ENCODE measurements at regions not wholly inside any gene's neighbourhood (a gene's known extent, or its start where the extent isn't known, plus 50 kb on each side); places are given as distances from the start of the nearest gene placed in this dataset.

GRCh38 chr22:49140911-49141665, 686.6 kb downstream of the BRD1 start:
- in situ Hi-C loops (cut with MboI; ENCODE audit: low sequenced_read_pairs): no loop called here

GRCh38 chr22:49139492-49140151, 688.1 kb downstream of the BRD1 start:
- in situ Hi-C loops (cut with MboI; ENCODE audit: low sequenced_read_pairs): no loop called here

DNA sequence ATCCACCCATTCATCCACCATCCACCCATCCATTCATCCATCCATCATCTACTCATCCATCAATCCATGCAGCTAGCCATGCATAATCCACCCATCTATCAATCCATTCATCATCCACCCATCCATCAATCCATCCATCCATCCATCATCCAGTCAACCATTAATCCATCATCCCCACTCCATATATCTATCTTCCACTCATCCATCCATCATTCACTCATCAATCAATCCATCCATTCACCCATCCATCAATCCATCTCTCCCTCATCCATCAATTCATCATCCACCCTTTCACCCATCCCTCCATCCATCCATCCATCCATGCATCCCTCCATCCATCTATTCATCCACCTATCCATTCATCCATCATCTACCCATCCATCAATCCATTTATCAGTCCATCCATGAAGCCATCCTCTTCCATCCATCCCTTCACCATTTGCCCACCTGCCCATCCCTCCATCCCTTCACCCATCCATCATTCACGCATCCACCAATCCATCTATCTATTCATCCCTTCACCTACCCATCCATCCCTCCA, 689.4 kb downstream of the BRD1 start:
- in situ Hi-C loops (cut with MboI; ENCODE audit: low sequenced_read_pairs): no loop called here

GRCh38 chr22:49137206-49137840, 690.4 kb downstream of the BRD1 start:
- in situ Hi-C loops (cut with MboI; ENCODE audit: low sequenced_read_pairs): no loop called here

GRCh38 chr22:49136816-49137180, 690.9 kb downstream of the BRD1 start:
- in situ Hi-C loops (cut with MboI; ENCODE audit: low sequenced_read_pairs): no loop called here

GRCh38 chr22:49136041-49136815, 691.4 kb downstream of the BRD1 start:
- in situ Hi-C loops (cut with MboI; ENCODE audit: low sequenced_read_pairs): no loop called here

GRCh38 chr22:49134076-49134475, 693.6 kb downstream of the BRD1 start:
- in situ Hi-C loops (cut with MboI; ENCODE audit: low sequenced_read_pairs): no loop called here

- in situ Hi-C loops (cut with MboI; ENCODE audit: low sequenced_read_pairs): no loop called here
Measured at GRCh38 chr22:49133541-49133940, 694.1 kb downstream of the BRD1 start.

DNA sequence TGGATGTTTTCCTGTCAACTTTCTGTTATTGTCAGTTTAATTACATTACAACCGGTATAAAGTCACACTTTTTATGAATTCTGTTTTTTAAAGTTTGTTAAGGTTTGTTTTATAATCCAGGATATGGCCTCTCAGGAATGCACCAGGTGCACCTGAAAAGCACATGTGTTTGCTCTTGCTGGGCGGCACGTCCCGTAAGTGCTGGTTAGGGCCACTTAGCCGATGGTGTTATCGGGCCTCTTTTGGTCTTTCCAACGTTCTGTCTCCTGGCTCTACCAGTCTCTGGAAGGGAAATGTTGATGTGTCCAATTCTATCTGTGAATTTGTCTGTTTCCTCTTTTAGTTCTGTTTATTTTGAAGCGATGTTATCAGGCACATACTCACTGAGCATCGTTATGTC, 695.7 kb downstream of the BRD1 start:
- in situ Hi-C loops (cut with MboI; ENCODE audit: low sequenced_read_pairs): no loop called here

- in situ Hi-C loops (cut with MboI; ENCODE audit: low sequenced_read_pairs): no loop called here
Measured at GRCh38 chr22:49129736-49130135, 697.9 kb downstream of the BRD1 start.

DNA sequence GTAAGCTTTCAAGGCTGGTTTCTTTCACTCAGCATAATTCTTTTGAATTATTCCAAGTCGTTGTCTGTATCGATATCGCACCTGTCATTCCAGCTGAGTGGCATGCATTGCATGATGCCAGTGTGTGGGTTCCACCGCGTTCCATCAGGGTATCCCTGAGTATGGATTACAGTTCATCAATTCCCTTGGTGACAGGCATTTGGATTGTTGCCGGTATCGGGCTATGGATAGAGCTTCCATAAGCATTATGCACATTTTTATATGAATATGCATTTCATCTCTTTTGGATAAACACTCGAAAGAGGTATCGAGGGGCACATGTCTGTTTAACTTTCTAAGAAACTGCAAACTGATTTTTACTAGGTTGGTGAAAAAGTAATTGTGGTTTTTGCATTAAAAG, 698.8 kb downstream of the BRD1 start:
- in situ Hi-C loops (cut with MboI; ENCODE audit: low sequenced_read_pairs): no loop called here

DNA sequence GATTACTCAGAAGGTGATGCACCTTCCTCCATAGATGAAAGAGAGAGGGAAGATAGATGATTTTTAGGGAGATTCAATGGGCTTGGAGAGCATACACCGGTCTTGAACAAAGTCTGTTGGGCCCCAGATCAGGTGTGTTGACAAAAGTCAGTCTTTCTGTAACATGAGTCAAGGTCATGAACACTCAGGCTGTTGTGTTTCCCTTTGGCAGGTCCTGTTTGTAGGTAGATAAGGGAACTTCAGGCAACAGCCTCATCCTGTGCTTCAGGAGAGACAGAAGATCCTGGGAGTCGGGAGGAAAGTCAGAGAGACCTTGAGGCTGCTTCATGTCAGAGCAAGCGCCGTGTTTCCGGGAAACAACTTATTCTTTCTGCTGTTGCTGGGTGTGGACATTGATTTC, 703.1 kb downstream of the BRD1 start:
- in situ Hi-C loops (cut with MboI; ENCODE audit: low sequenced_read_pairs): no loop called here

- in situ Hi-C loops (cut with MboI; ENCODE audit: low sequenced_read_pairs): no loop called here
Measured at GRCh38 chr22:49123621-49124192, 704.0 kb downstream of the BRD1 start.

DNA sequence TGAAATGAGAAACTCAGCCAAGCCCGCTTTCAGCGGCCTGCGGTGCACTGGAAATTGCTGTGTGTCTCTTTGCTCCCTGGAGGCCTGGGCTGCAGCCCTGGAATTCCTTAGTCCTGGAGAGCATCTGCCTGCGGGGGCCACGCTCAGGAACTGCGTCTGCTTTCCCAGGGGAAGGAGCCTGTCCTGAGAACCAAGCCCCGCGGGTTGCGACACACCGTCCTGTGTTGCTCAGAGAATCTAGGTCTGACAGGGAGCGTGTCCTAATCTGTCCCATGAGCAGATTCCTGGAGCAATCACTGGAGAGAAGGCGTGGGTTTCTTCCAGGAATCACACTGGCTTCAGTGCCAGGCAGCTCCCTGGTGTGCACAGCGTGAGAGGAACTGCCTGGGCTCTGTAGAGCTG, 708.1 kb downstream of the BRD1 start:
- in situ Hi-C loops (cut with MboI; ENCODE audit: low sequenced_read_pairs): no loop called here

- in situ Hi-C loops (cut with MboI; ENCODE audit: low sequenced_read_pairs): no loop called here
Measured at GRCh38 chr22:49118065-49118464, 709.6 kb downstream of the BRD1 start.

DNA sequence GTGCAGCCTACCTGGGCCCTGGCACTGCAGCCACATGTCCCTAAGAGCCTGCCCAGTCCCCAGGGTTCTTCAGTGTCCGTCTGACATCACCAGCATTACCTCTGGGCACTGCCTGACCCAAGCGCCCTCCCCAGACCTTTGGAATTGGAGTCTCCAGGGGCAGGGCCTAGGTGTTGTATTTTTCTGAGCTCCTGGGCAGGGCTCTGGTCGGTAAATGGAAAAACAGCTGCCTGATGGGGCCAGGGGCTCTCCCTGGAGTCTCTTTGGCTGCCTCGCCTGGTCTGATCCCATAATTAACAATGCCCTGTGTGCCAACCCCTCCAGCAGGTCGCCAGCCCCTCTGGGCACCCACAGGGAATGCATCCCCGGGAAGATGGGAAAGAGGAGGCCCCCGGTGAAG, 710.2 kb downstream of the BRD1 start:
- in situ Hi-C loops (cut with MboI; ENCODE audit: low sequenced_read_pairs): no loop called here

DNA sequence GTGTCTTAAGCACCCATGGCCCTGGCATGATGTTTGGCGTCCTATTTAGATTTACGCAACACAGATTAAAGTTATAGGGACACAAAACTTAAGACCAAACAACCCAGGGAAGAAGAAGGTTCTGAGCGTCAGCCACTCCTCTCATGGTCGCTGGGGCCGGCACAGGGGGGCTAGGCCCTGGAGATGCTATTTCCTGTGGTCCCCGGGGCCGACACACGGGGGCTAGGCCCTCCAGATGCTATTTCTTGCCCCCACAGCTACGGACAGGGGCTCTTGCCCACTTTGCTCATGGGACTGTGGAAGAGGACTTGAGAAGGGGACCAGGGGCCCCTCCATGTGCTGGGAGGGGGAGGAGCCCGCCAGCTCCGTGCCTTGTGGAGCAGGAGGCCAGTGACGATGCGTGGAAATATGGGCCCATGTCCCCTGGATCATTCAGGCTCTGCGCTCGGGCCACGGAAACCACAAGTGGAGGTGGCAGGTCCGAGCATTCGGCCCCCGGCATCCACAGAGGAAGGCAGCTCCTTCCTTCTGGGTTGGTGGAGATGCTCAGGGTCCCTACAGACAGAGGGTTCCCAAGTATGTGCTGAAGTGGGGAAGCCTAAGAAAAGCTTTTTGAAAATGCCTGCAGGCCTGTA, 711.1 kb downstream of the BRD1 start:
- in situ Hi-C loops (cut with MboI; ENCODE audit: low sequenced_read_pairs): no loop called here

DNA sequence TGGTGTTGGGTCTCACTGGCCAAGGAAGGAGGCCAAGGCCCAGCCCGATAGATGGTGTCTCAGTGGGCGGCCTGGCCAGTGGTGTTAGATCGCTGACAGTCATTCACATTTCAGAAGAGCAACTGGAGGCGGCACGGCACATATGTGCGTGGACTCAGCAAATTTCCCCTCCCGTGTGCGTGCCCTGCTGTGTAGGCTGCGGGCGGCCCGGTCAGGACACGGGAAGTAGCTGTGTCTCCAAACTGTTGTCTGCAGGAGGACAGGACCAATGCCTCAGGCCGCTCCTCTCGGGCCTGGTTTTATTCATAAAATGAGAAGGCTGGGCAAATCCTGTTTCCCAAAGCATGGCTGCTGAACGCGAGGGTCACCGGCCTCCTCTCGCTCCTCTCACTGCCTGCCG, 711.7 kb downstream of the BRD1 start:
- in situ Hi-C loops (cut with MboI; ENCODE audit: low sequenced_read_pairs): no loop called here

DNA sequence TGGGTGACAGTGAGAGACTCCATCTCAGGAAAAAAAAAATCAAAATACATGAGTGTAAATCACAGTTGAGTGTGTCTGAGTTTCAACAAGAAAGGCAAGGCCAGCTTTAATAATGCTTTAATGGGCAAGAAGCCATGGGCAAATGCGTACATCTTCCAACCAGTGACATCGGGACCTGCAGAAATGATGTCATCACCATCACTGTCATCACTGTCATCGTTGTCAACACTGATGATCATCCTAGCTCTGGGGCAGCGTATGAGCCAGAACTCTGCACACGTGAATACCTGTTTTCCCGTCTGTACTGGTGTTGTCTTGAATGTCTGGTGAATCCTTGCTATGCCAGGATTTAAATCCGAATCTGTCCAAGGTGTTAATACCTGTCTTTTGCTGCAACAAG, 712.5 kb downstream of the BRD1 start:
- in situ Hi-C loops (cut with MboI; ENCODE audit: low sequenced_read_pairs): no loop called here

DNA sequence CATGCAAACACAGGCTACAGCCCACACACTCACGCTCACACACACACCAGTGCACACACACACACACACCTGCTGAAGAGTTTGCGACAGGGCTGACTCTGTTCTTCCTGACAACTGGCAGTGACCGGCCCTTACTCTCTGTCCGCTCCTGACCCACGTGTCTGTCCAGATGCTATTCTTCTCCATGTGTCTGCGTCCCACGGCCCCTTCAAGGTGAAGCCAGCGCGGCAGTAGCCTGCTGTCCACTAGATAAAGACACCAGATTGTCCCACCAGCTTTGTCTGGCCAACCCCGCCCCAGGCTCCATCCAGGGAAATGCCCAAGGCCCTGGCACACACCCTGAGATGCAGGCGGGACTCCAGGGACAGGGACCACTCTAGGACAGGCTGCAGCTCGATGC, 713.9 kb downstream of the BRD1 start:
- in situ Hi-C loops (cut with MboI; ENCODE audit: low sequenced_read_pairs): no loop called here
